GM12891 (cell line): ENCODE measurements at regions not wholly inside any gene's neighbourhood (a gene's known extent, or its start where the extent isn't known, plus 50 kb on each side); places are given as distances from the start of the nearest gene placed in this dataset.

Source experiments
- PAX5 ChIP-seq: IDR thresholded peaks from 2 replicates; pipeline ENCODE4 v1.6.1; 2011; ENCODE audit warnings: low read length, moderate library complexity, mild to moderate bottlenecking; ENCODE audit not compliant: insufficient read depth, severe bottlenecking
- POLR2A ChIP-seq: IDR thresholded peaks from 2 replicates; pipeline ENCODE4 v1.6.1; 2011; ENCODE audit warnings: low read depth, low read length, control low read depth
- POLR2AphosphoS5 ChIP-seq: IDR thresholded peaks from 2 replicates; pipeline ENCODE4 v1.6.1; 2011; ENCODE audit warnings: low read depth, low read length, control low read depth
- POU2F2 ChIP-seq: IDR thresholded peaks from 2 replicates; pipeline ENCODE4 v1.6.1; 2011; ENCODE audit warnings: low read depth, mild to moderate bottlenecking, control low read depth, low read length, moderate library complexity
- SPI1 ChIP-seq: IDR thresholded peaks from 2 replicates; pipeline ENCODE4 v1.6.1; 2011; ENCODE audit warnings: low read depth, low read length, control low read depth
- TAF1 ChIP-seq: IDR thresholded peaks from 2 replicates; pipeline ENCODE4 v1.6.1; 2011; ENCODE audit warnings: low read depth, low read length, control low read depth

GRCh38 chr11:10913075-10913474 lies 55.2 kb upstream of the ZBED5 start:
- TF ChIP-seq SPI1, result no peak
- no peak for TF ChIP-seq POLR2AphosphoS5
- no peak for TF ChIP-seq TAF1
- TF ChIP-seq POLR2A, result no peak
- no peak for TF ChIP-seq POU2F2
- TF ChIP-seq PAX5, result no peak
